K562 (cell line): ENCODE measurements at regions not wholly inside any gene's neighbourhood (a gene's known extent, or its start where the extent isn't known, plus 50 kb on each side); places are given as distances from the start of the nearest gene placed in this dataset.

Experiments
- ASH1L ChIP-seq: fragments of 450-650 bp; IDR thresholded peaks from 2 replicates; pipeline ENCODE4 v1.6.1; 2018; ENCODE audit warnings: borderline replicate concordance, mild to moderate bottlenecking, low read depth; ENCODE audit not compliant: partially characterized antibody
- CHD7 ChIP-seq: fragments of 200-600 bp; sonication (generic); IDR thresholded peaks from one replicate; pipeline ENCODE4 v1.6.1; 2012; ENCODE audit warnings: mild to moderate bottlenecking, low read depth, low read length, inconsistent platforms
- DDX20 ChIP-seq: fragments of 450-650 bp; IDR thresholded peaks from 2 replicates; pipeline ENCODE4 v1.6.1; 2016; ENCODE audit warnings: missing genetic modification characterization, low read depth, mild to moderate bottlenecking, missing compliant biosample characterization, moderate library complexity
- FOXO4 ChIP-seq: fragments of 450-650 bp; formaldehyde crosslinking; IDR thresholded peaks from 2 replicates; pipeline ENCODE4 v1.4.0; 2020; ENCODE audit warnings: mild to moderate bottlenecking, moderate library complexity
- NCOR1 ChIP-seq: fragments of 450-650 bp; IDR thresholded peaks from 2 replicates; pipeline ENCODE4 v1.6.1; 2016; ENCODE audit warnings: mild to moderate bottlenecking, moderate library complexity
- NFE2 ChIP-seq: IDR thresholded peaks from 2 replicates; pipeline ENCODE4 v1.6.1; 2014; ENCODE audit warnings: antibody characterized with exemption, low read depth
- STAT5A ChIP-seq: IDR thresholded peaks from 2 replicates; pipeline ENCODE4 v1.6.1; 2012; ENCODE audit warnings: low read length, inconsistent platforms, borderline replicate concordance
- THAP12 ChIP-seq: fragments of 250-450 bp; sonication (Bioruptor Pico); IDR thresholded peaks from 2 replicates; pipeline ENCODE4 v1.9.0; 2021; ENCODE audit warnings: mild to moderate bottlenecking, inconsistent platforms
- ZNF592 ChIP-seq: fragments of 450-650 bp; IDR thresholded peaks from 2 replicates; pipeline ENCODE4 v1.6.1; 2017; ENCODE audit warnings: antibody characterized with exemption, mild to moderate bottlenecking

GRCh38 chr1:222464841-222465210 lies 83.1 kb downstream of the HHIPL2 start (continued):
- TF ChIP-seq CHD7 (no peak), NCOR1 (no peak), ASH1L (no peak), ZNF592 (peak; percentile 11), FOXO4 (CRISPR knock-in tag) (no peak), THAP12 (CRISPR knock-in tag) (no peak), DDX20 (no peak), NFE2 (no peak), STAT5A (peak; percentile 9; the same call in 1 of the 2 replicates)
